ENCODE measurements at regions not wholly inside any gene's neighbourhood (a gene's known extent, or its start where the extent isn't known, plus 50 kb on each side); places are given as distances from the start of the nearest gene placed in this dataset.

DNA sequence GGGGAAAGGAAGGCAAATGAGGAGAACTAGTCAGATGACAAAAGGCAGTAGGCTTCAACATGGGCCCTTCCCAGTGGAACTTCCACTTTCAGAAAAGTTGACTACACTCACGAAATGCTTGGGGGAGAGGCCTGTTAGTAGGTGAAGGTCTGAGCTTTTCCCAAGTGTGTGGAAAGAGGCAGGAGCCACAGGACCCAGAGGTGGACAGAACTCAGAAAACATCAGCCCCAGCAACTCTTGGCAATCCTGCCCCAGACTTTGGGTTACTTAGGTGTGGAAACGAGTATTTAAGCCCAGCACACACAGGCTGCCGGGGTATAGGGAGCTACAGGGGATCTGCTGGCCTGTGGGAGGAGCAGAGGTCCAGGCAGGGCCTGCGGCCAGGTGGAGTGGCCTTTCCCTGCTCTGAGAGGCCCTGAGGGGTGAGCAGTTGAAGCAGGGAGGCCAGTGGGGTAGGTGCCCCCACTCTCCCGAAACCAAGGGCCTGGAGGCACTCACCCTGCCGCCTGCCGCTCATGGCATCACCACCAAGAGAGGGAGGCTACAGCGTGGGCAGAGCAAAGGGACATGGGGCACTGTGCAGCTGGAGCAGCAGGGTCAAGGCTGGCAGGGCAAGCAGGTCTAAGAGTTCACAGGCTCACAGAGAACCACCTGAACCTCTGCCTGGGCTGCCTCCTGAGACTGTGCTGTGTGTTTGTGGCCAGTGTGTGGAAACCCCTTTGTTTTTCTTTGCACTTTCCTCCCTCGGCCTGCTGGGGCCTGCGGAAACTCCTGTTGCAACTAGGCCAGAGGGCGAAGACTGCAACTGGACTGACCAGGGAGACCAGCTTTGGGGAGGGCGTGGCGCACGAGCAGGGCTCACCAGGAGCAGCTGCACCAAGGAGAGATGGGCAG, 130.7 kb upstream of the SERTAD2 start (continued):
- TF ChIP-seq ZBTB4 (CRISPR knock-in tag; IDR thresholded peaks at IDR 0.05; ENCODE audit: borderline replicate concordance) (peak; percentile 94; the same call in 1 of the 2 replicates), CREM (IDR thresholded peaks at IDR 0.05) (no peak), CREM (CRISPR knock-in tag; IDR thresholded peaks at IDR 0.05) (no peak), ZNF331 (CRISPR knock-in tag; IDR thresholded peaks at IDR 0.05) (no peak), IKZF5 (CRISPR knock-in tag; IDR thresholded peaks at IDR 0.05) (no peak), IKZF4 (CRISPR knock-in tag; IDR thresholded peaks at IDR 0.05; ENCODE audit: borderline replicate concordance, low read depth, not compliant biosample characterization) (no peak), HES4 (CRISPR knock-in tag; IDR thresholded peaks at IDR 0.05; ENCODE audit: borderline replicate concordance) (peak; percentile 37; the same call in 1 of the 2 replicates), GFI1 (CRISPR knock-in tag; IDR thresholded peaks at IDR 0.05; ENCODE audit: borderline replicate concordance) (0 out of 2 replicates have a peak, but pooled peaks have one; percentile 18), RFX5 (IDR thresholded peaks at IDR 0.05; ENCODE audit: low read depth, low read length) (no peak), NR2F2 (IDR thresholded peaks at IDR 0.05; ENCODE audit: borderline replicate concordance, low read depth) (peak; percentile 88), MNT (IDR thresholded peaks at IDR 0.05) (no peak), U2AF2 (IDR thresholded peaks at IDR 0.05; ENCODE audit: low read depth, low read length) (no peak), STAT5B (CRISPR knock-in tag; IDR thresholded peaks at IDR 0.05) (no peak), SAP130 (CRISPR knock-in tag; IDR thresholded peaks at IDR 0.05; ENCODE audit: low read depth) (peak; percentile 69), ZSCAN20 (CRISPR knock-in tag; IDR thresholded peaks at IDR 0.05; ENCODE audit: borderline replicate concordance) (no peak), SOX13 (IDR thresholded peaks at IDR 0.05) (peak; percentile 23; the same call in 1 of the 2 replicates), SOX13 (CRISPR knock-in tag; conservative IDR thresholded peaks at IDR 0.05 in 1 of 2, IDR thresholded peaks at IDR 0.05 in 1 of 2) (peak in 1 of 2 experiments; percentile 78; a peak in 1 of 4 replicates), CBFB (CRISPR knock-in tag; IDR thresholded peaks at IDR 0.05) (no peak), SATB2 (CRISPR knock-in tag; IDR thresholded peaks at IDR 0.05) (no peak), TBP (CRISPR knock-in tag; IDR thresholded peaks at IDR 0.05) (no peak), ZNF543 (CRISPR knock-in tag; IDR thresholded peaks at IDR 0.05) (0 out of 2 replicates have a peak, but pooled peaks have one; percentile 59), STAG1 (CRISPR knock-in tag; IDR thresholded peaks at IDR 0.05) (peak; percentile 25; the same call in 1 of the 2 replicates)
- TF ChIP-seq, protein P1, sequence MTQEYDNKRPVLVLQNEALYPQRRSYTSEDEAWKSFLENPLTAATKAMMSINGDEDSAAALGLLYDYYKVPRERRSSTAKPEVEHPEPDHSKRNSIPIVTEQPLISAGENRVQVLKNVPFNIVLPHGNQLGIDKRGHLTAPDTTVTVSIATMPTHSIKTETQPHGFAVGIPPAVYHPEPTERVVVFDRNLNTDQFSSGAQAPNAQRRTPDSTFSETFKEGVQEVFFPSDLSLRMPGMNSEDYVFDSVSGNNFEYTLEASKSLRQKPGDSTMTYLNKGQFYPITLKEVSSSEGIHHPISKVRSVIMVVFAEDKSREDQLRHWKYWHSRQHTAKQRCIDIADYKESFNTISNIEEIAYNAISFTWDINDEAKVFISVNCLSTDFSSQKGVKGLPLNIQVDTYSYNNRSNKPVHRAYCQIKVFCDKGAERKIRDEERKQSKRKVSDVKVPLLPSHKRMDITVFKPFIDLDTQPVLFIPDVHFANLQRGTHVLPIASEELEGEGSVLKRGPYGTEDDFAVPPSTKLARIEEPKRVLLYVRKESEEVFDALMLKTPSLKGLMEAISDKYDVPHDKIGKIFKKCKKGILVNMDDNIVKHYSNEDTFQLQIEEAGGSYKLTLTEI (CRISPR knock-in tag; conservative IDR thresholded peaks at IDR 0.05) = no peak

Data from HepG2 (cell line).